IMR-90 (cell line): ENCODE measurements at regions not wholly inside any gene's neighbourhood (a gene's known extent, or its start where the extent isn't known, plus 50 kb on each side); places are given as distances from the start of the nearest gene placed in this dataset.

ENCODE experiments used
- BHLHE40 ChIP-seq: fragments of 150-350 bp; IDR thresholded peaks from 2 replicates; pipeline ENCODE4 v1.6.1; 2016; ENCODE audit warnings: mild to moderate bottlenecking, low read depth, low read length
- CEBPB ChIP-seq: IDR thresholded peaks from 2 replicates; pipeline ENCODE4 v1.6.1; 2012; ENCODE audit warnings: low read depth, low read length, improper control_type of control experiment
- CHD1 ChIP-seq: IDR thresholded peaks from 2 replicates; pipeline ENCODE4 v1.6.1; 2012; ENCODE audit warnings: low read depth, low read length, improper control_type of control experiment
- CTCF ChIP-seq: conservative IDR thresholded peaks from 2 replicates; pipeline ENCODE4 v1.5.1; 2012; ENCODE audit warnings: mild to moderate bottlenecking, low read depth, low read length, improper control_type of control experiment
- FOS ChIP-seq: fragments of 150-350 bp; IDR thresholded peaks from 2 replicates; pipeline ENCODE4 v1.6.1; 2016; ENCODE audit warnings: low read depth, low read length
- MAZ ChIP-seq: IDR thresholded peaks from 2 replicates; pipeline ENCODE4 v1.6.1; 2012; ENCODE audit warnings: low read depth, mild to moderate bottlenecking, low read length, improper control_type of control experiment, moderate library complexity, borderline replicate concordance
- POLR2A ChIP-seq: IDR thresholded peaks from 2 replicates; pipeline ENCODE4 v1.6.1; 2012; ENCODE audit warnings: mild to moderate bottlenecking, low read depth, low read length
- RAD21 ChIP-seq: IDR thresholded peaks from 2 replicates; pipeline ENCODE4 v1.6.1; 2012; ENCODE audit warnings: low read length, improper control_type of control experiment
- RFX5 ChIP-seq: IDR thresholded peaks from 2 replicates; pipeline ENCODE4 v1.8.0; 2012; ENCODE audit warnings: low read depth, mild to moderate bottlenecking, low read length, moderate library complexity
- USF2 ChIP-seq: fragments of 150-350 bp; IDR thresholded peaks from 2 replicates; pipeline ENCODE4 v1.6.1; 2017; ENCODE audit warnings: mild to moderate bottlenecking, antibody characterized with exemption, low read length, low read depth

- no peak for TF ChIP-seq CTCF
- no peak for TF ChIP-seq RAD21
- no peak for TF ChIP-seq CEBPB
- TF ChIP-seq POLR2A = no peak
- no peak for TF ChIP-seq CHD1
- TF ChIP-seq MAZ = no peak
- no peak for TF ChIP-seq FOS
- TF ChIP-seq USF2 = no peak
- no peak for TF ChIP-seq RFX5
- TF ChIP-seq BHLHE40 = no peak
These were observed 94.0 kb downstream of the TMX1 start for GRCh38 chr14:51333901-51334521.
